ENCODE measurements at regions not wholly inside any gene's neighbourhood (a gene's known extent, or its start where the extent isn't known, plus 50 kb on each side); places are given as distances from the start of the nearest gene placed in this dataset.

DNA sequence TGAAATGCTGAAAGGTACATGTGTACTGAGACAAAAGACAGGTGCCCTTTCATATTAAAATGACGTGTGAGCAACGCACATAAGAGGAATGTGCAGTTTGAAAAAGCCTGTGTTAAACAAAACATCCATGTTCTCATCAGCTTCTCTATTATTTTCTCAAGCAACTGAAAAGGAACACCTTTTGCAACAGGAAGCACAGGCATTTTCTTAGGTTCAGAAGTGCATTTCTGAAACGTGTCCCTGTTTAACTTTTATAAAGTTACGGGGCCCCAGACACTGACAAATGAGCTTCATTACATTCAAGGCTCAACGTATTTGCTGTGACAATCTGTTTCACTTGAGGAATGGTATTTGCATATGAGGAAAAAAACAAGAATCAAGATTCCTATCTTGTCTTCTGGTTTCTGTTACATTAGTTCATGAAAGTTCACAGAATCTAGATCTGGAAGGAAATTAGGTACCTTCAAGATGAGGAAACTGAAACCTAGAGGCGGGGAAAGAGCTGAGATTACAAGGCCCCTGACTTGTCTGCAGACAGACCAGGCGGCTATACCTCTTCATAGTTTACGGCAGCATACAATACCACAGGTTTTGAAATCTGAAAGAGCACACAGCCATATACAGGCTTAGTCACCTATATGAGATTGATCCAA lies 431.7 kb downstream of the KLF12 start:
- Histone ChIP-seq H3K27me3 (ENCODE audit: insufficient read depth, insufficient read length) (no peaks in the 10 kb centered on the region), H3K9ac (ENCODE audit: insufficient read length, low read depth) (no peak overlapping the region), H3K36me3 (ENCODE audit: insufficient read depth, insufficient read length, low read length) (no peaks in the 10 kb centered on the region), H3K4me3 (ENCODE audit: insufficient read length, low read depth) (no peak overlapping the region), H3K4me1 (ENCODE audit: insufficient read depth, insufficient read length) (no peaks in the 10 kb centered on the region), H3K9me3 (ENCODE audit: insufficient read depth, low read length) (no peaks in the 10 kb centered on the region)
- DNase-seq (ENCODE audit: low read depth, low spot score), result no peak
- TF ChIP-seq ZNF274 (IDR thresholded peaks at IDR 0.05; ENCODE audit: low read depth, low read length) (no peak), YY1 (IDR thresholded peaks at IDR 0.05; ENCODE audit: insufficient read depth, insufficient read length) (no peak), SUZ12 (IDR thresholded peaks at IDR 0.05; ENCODE audit: extremely low read depth, insufficient read depth, insufficient read length) (no peak)

DNA sequence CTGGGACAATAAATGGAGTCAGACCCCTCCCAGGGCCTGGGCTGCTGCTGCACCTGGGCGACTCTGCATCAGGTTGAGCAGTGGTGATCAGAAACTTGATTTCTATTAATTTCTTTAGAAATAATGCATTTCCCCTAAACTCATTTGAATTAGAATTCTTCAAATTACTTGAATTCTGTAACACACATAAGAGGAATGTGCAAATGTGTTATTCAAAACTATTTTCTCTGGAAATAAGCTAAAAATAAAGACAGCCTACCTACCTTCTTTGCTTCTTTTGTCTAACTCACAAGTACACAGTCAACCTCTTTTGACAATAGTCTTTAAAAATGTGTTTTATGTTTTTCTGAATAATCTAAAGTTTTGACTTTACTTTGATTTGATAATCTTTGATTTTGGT lies 433.0 kb downstream of the KLF12 start:
- no peak overlapping the region for H3K4me3 ChIP-seq (ENCODE audit: insufficient read length, low read depth)
- H3K36me3 ChIP-seq (ENCODE audit: insufficient read depth, insufficient read length, low read length), result no peaks in the 10 kb centered on the region
- no peak overlapping the region for H3K9ac ChIP-seq (ENCODE audit: insufficient read length, low read depth)
- DNase-seq (ENCODE audit: low read depth, low spot score), result no peak
- H3K27me3 ChIP-seq (ENCODE audit: insufficient read depth, insufficient read length), result no peaks in the 10 kb centered on the region
- no peak for TF ChIP-seq YY1 (IDR thresholded peaks at IDR 0.05; ENCODE audit: insufficient read depth, insufficient read length)
- TF ChIP-seq SUZ12 (IDR thresholded peaks at IDR 0.05; ENCODE audit: extremely low read depth, insufficient read depth, insufficient read length), result no peak
- TF ChIP-seq ZNF274 (IDR thresholded peaks at IDR 0.05; ENCODE audit: low read depth, low read length), result no peak
- H3K9me3 ChIP-seq (ENCODE audit: insufficient read depth, low read length), result no peaks in the 10 kb centered on the region
- H3K4me1 ChIP-seq (ENCODE audit: insufficient read depth, insufficient read length), result no peaks in the 10 kb centered on the region

DNA sequence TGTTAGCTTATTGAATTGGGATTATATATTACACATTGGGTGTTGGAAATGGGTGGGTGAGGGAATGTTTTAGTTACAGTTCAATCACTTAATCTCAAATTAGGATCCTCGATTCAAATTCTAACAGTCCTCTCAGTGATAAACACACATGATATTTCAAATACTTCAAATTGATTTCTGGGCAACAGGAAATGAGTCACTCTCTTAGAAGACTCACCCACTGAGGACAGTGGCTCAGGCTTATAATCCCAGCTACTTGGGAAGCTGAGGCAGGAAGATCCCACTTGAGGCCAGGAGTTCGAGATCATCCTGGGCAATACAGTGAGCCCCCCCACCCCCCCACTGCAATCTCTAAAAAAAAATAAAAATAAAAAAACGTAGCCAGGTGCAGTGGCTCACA lies 435.3 kb downstream of the KLF12 start:
- TF ChIP-seq YY1 (IDR thresholded peaks at IDR 0.05; ENCODE audit: insufficient read depth, insufficient read length) (no peak), ZNF274 (IDR thresholded peaks at IDR 0.05; ENCODE audit: low read depth, low read length) (no peak), SUZ12 (IDR thresholded peaks at IDR 0.05; ENCODE audit: extremely low read depth, insufficient read depth, insufficient read length) (no peak)
- no peak for DNase-seq (ENCODE audit: low read depth, low spot score)
- no peak overlapping the region for H3K9ac ChIP-seq (ENCODE audit: insufficient read length, low read depth)
- H3K27me3 ChIP-seq (ENCODE audit: insufficient read depth, insufficient read length), result no peaks in the 10 kb centered on the region
- H3K9me3 ChIP-seq (ENCODE audit: insufficient read depth, low read length), result no peaks in the 10 kb centered on the region
- no peaks in the 10 kb centered on the region for H3K4me1 ChIP-seq (ENCODE audit: insufficient read depth, insufficient read length)
- H3K4me3 ChIP-seq (ENCODE audit: insufficient read length, low read depth), result no peak overlapping the region
- no peaks in the 10 kb centered on the region for H3K36me3 ChIP-seq (ENCODE audit: insufficient read depth, insufficient read length, low read length)

DNA sequence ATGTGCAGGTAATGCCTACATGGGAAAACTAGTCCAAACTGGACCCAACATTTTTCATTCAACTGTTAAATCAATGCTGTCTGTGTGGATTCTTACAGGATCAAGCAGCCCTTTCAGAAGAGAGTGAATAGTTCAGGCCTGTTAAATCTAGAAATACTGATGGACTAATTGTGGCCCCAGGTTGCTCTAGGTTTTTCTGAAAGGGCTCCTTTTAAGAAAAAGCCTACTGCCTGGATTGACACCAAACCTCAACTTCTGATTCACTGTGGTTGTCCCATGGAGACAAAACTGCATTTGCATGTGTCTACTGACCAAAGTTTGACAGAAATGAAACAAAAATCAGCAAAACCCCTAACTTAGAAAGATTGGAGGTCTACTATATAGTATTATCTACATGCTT lies 437.0 kb downstream of the KLF12 start:
- no peak overlapping the region for H3K4me3 ChIP-seq (ENCODE audit: insufficient read length, low read depth)
- no peak overlapping the region for H3K9ac ChIP-seq (ENCODE audit: insufficient read length, low read depth)
- DNase-seq (ENCODE audit: low read depth, low spot score), result no peak
- no peaks in the 10 kb centered on the region for H3K27me3 ChIP-seq (ENCODE audit: insufficient read depth, insufficient read length)
- no peak for TF ChIP-seq YY1 (IDR thresholded peaks at IDR 0.05; ENCODE audit: insufficient read depth, insufficient read length)
- no peak for TF ChIP-seq ZNF274 (IDR thresholded peaks at IDR 0.05; ENCODE audit: low read depth, low read length)
- TF ChIP-seq SUZ12 (IDR thresholded peaks at IDR 0.05; ENCODE audit: extremely low read depth, insufficient read depth, insufficient read length), result no peak
- no peaks in the 10 kb centered on the region for H3K9me3 ChIP-seq (ENCODE audit: insufficient read depth, low read length)
- no peaks in the 10 kb centered on the region for H3K4me1 ChIP-seq (ENCODE audit: insufficient read depth, insufficient read length)
- no peaks in the 10 kb centered on the region for H3K36me3 ChIP-seq (ENCODE audit: insufficient read depth, insufficient read length, low read length)

DNA sequence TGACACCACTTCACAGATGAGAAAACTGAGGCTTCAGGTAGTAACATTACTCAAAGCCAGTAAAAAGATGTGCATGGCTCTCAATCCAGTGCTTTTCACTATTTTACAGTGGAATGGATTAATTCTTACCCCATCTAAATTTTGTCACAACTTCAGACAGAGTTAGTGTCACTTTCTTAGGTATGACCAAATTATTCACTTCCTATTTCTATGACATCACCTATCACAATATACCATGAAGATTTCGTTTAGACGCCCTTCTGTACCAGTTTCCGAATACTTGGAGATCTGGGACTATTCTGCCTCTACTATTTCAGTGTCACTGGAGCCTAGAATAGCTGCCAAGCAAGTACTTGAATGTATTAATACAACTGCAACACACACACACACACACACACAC lies 437.5 kb downstream of the KLF12 start:
- Histone ChIP-seq H3K9ac (ENCODE audit: insufficient read length, low read depth) (no peak overlapping the region), H3K36me3 (ENCODE audit: insufficient read depth, insufficient read length, low read length) (no peaks in the 10 kb centered on the region), H3K27me3 (ENCODE audit: insufficient read depth, insufficient read length) (no peaks in the 10 kb centered on the region), H3K4me1 (ENCODE audit: insufficient read depth, insufficient read length) (no peaks in the 10 kb centered on the region), H3K4me3 (ENCODE audit: insufficient read length, low read depth) (no peak overlapping the region), H3K9me3 (ENCODE audit: insufficient read depth, low read length) (no peaks in the 10 kb centered on the region)
- DNase-seq (ENCODE audit: low read depth, low spot score), result no peak
- TF ChIP-seq SUZ12 (IDR thresholded peaks at IDR 0.05; ENCODE audit: extremely low read depth, insufficient read depth, insufficient read length), result no peak
- no peak for TF ChIP-seq ZNF274 (IDR thresholded peaks at IDR 0.05; ENCODE audit: low read depth, low read length)
- TF ChIP-seq YY1 (IDR thresholded peaks at IDR 0.05; ENCODE audit: insufficient read depth, insufficient read length), result no peak

DNA sequence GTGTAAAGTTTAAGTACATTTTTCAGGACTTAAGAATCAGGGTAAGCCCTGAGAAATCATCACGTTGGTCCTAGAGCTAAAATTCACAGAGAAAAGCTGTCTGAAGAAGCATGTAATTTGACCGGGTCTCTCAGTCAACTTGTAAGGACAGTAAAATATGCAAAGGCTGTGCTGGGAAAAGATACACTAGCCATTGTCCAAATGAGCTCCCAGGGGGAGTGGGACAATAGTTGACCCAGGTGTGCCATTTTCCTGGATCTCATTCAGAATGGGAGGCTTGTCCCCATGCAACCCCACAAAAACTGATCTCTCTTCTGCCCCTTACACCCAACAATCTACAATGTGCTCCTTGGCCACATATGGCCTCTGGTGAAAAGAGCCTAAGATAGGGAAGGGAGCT lies 437.9 kb downstream of the KLF12 start:
- TF ChIP-seq YY1 (IDR thresholded peaks at IDR 0.05; ENCODE audit: insufficient read depth, insufficient read length), result no peak
- Histone ChIP-seq H3K4me3 (ENCODE audit: insufficient read length, low read depth) (no peak overlapping the region), H3K4me1 (ENCODE audit: insufficient read depth, insufficient read length) (no peaks in the 10 kb centered on the region), H3K27me3 (ENCODE audit: insufficient read depth, insufficient read length) (no peaks in the 10 kb centered on the region), H3K9ac (ENCODE audit: insufficient read length, low read depth) (no peak overlapping the region), H3K9me3 (ENCODE audit: insufficient read depth, low read length) (no peaks in the 10 kb centered on the region), H3K36me3 (ENCODE audit: insufficient read depth, insufficient read length, low read length) (no peaks in the 10 kb centered on the region)
- DNase-seq (ENCODE audit: low read depth, low spot score), result no peak

DNA sequence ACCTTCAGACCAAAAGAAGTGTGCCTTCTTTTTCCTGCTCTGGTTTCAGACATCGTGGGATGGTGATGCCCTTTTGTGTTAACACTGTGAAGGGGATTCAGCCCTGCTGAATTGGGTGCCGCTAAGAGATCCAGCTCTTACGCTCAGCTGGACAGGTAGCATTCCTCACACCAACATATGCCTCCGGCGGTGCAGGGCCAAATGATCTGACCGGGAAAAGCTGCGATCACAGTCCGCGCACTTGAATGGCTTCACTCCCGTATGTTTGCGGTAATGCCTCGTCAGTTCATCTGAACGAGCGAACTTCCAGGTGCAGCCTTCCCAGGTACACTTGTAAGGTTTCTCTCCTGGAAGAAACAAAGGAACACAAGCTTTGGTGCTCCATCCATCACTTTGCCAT lies 438.9 kb downstream of the KLF12 start:
- no peaks in the 10 kb centered on the region for H3K9me3 ChIP-seq (ENCODE audit: insufficient read depth, low read length)
- no peak for DNase-seq (ENCODE audit: low read depth, low spot score)
- no peaks in the 10 kb centered on the region for H3K4me1 ChIP-seq (ENCODE audit: insufficient read depth, insufficient read length)
- no peak overlapping the region for H3K9ac ChIP-seq (ENCODE audit: insufficient read length, low read depth)
- H3K4me3 ChIP-seq (ENCODE audit: insufficient read length, low read depth), result no peak overlapping the region
- TF ChIP-seq SUZ12 (IDR thresholded peaks at IDR 0.05; ENCODE audit: extremely low read depth, insufficient read depth, insufficient read length) (no peak), YY1 (IDR thresholded peaks at IDR 0.05; ENCODE audit: insufficient read depth, insufficient read length) (no peak), ZNF274 (IDR thresholded peaks at IDR 0.05; ENCODE audit: low read depth, low read length) (no peak)
- H3K36me3 ChIP-seq (ENCODE audit: insufficient read depth, insufficient read length, low read length), result no peaks in the 10 kb centered on the region
- H3K27me3 ChIP-seq (ENCODE audit: insufficient read depth, insufficient read length), result no peaks in the 10 kb centered on the region
